ENCODE measurements at regions not wholly inside any gene's neighbourhood (a gene's known extent, or its start where the extent isn't known, plus 50 kb on each side); places are given as distances from the start of the nearest gene placed in this dataset.

- H3K4me3 ChIP-seq: no peak overlapping the region
- no peak overlapping the region for H3K27ac ChIP-seq
- DNase-seq: no peak
- H3K27me3 ChIP-seq: no peaks in the 10 kb centered on the region
- no peak for TF ChIP-seq CTCF (IDR thresholded peaks at IDR 0.05)
- TF ChIP-seq POLR2A (IDR thresholded peaks at IDR 0.05): no peak
- WGBS, 4 donors: 94 to 98% (median 95%) methylated on average over 2 of the region's 2 CpGs
- H3K9me3 ChIP-seq (replicated peaks in 1 of 3): no peaks in the 10 kb centered on the region
- H3K4me1 ChIP-seq (replicated peaks in 1 of 2): peaks cover 4 to 15% of the 10 kb centered on the region in 2 donors
- intact Hi-C loops (cut with DNase I): no loop called here
- H3K36me3 ChIP-seq (replicated peaks in 1 of 2): no peaks in the 10 kb centered on the region
Observed at GRCh38 chr10:61845196-61845949, 56.1 kb upstream of the ARID5B start.

GRCh38 chr10:61845950-61846268, 55.6 kb upstream of the ARID5B start:
- 88 to 94% (median 91%) methylated on average over 3 to 4 of the region's 4 CpGs for WGBS, 4 donors
- H3K27me3 ChIP-seq: no peaks in the 10 kb centered on the region
- H3K4me1 ChIP-seq (replicated peaks in 1 of 2): peaks cover 4 to 15% of the 10 kb centered on the region in 2 donors
- DNase-seq: no peak
- H3K4me3 ChIP-seq: no peak overlapping the region
- TF ChIP-seq POLR2A (IDR thresholded peaks at IDR 0.05) (no peak), CTCF (IDR thresholded peaks at IDR 0.05) (no peak)
- H3K36me3 ChIP-seq (replicated peaks in 1 of 2): no peaks in the 10 kb centered on the region
- H3K27ac ChIP-seq: no peak overlapping the region
- intact Hi-C loops (cut with DNase I): no loop called here
- no peaks in the 10 kb centered on the region for H3K9me3 ChIP-seq (replicated peaks in 1 of 3)

DNA sequence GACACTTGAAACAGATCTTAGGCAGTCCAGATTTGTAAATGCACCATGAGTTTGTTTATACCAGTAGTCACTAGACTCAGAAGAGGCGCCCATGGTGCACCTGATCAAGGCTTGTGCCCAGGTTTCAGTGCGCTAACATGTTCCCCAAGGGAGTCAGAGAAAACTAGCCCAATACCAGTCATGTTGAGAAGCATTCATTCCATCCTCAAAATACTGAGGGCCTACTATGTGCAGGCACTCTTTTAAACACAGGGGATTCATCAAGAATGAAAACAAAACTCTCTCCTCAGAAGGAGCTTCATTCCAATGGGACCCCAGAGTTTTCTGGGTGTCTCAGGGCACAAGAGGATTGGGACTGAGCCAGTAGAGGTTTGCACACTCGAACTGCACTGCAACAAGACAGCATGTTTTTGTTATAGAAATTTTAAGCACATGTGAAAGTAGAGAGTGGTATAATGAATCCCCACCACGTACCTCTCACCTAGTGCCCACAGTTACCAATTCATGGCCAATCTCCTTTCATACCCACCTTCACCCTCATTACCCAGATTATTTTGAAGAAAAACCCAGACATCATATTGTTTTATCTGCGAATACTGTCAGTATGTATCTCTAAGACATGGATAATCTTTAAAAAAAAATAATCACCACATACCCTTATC, 55.0 kb upstream of the ARID5B start:
- H3K4me3 ChIP-seq: no peak overlapping the region
- H3K27me3 ChIP-seq: no peaks in the 10 kb centered on the region
- intact Hi-C loops (cut with DNase I): no loop called here
- peaks cover 4 to 15% of the 10 kb centered on the region in 2 donors for H3K4me1 ChIP-seq (replicated peaks in 1 of 2)
- H3K9me3 ChIP-seq (replicated peaks in 1 of 3): no peaks in the 10 kb centered on the region
- DNase-seq: no peak
- H3K36me3 ChIP-seq (replicated peaks in 1 of 2): no peaks in the 10 kb centered on the region
- no peak for TF ChIP-seq POLR2A (IDR thresholded peaks at IDR 0.05)
- TF ChIP-seq CTCF (IDR thresholded peaks at IDR 0.05): no peak
- WGBS, 4 donors: 86 to 98% (median 95%) methylated on average over 4 to 5 of the region's 5 CpGs
- no peak overlapping the region for H3K27ac ChIP-seq

DNA sequence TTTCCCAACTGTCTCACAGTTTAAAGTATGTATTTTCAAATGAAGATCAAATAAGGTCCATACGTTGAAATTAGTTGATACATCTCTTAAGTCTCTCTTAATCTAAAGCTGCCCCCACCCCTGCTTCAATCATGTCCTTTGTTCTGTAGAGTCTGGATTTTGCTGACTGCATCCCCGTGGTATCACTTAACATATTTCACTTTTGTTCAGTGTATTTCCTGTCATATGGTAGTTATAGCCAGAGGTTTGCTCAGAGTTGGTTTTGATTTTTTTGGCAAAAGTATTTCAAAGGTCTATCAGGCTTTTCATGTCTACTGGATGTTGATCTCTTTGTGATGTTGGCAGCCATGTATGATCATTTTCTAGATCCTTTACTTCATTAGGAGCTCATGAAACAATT, 54.4 kb upstream of the ARID5B start:
- no peak for TF ChIP-seq POLR2A (IDR thresholded peaks at IDR 0.05)
- intact Hi-C loops (cut with DNase I): no loop called here
- WGBS, 4 donors: 65 to 75% (median 70%) methylated on average over 2 of the region's 2 CpGs

More for the DNA sequence above, 54.4 kb upstream of the ARID5B start:
- Histone ChIP-seq H3K4me1 (replicated peaks in 1 of 2) (peaks cover 4 to 15% of the 10 kb centered on the region in 2 donors), H3K27me3 (no peaks in the 10 kb centered on the region), H3K4me3 (no peak overlapping the region), H3K36me3 (replicated peaks in 1 of 2) (no peaks in the 10 kb centered on the region), H3K9me3 (replicated peaks in 1 of 3) (no peaks in the 10 kb centered on the region), H3K27ac (no peak overlapping the region)
- no peak for DNase-seq
